ENCODE measurements at regions not wholly inside any gene's neighbourhood (a gene's known extent, or its start where the extent isn't known, plus 50 kb on each side); places are given as distances from the start of the nearest gene placed in this dataset.
A peak's percentile ranks its signal among the peaks of the same experiment; 100 is the strongest.

DNA sequence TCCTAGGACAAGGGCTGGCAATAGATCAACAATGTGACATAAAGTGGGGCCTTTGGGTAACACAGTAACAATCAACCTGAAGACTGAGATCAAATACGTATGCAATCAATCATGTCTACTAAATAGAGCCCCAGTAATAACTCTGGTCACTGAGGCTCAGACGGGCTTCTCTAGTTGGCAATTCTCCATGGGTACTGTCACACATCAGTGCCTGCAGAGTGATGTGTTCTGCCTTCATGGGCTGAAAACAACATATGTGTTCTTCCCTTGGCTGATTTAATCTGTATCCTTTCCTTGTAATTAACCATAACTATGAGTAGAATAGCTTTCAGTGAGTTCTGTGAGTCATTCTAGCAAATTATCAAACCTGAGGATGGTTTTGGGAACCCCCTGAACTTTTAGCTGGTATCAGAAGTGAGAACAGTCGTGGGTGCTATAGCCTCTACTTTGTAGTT is 113.6 kb downstream of the TMCO5A start:
- DNase-seq: no peak

DNA sequence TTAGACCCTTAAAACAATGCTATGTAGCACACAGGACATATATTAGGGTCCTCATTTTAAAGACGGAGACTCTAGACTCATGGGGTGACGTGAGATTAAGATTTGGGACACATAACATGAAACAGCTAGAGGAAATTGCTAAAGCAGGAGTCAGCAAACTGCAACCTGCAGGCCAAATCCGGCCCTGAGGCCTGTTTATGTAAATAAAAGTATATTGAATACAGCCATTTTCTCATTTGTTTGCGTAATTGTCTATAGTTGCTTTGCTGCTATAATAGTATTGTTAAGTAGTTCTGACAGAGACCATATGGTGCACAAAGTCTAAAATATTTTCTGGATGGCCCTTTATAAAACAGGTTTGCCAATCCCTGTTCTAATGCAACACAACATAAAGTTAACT is 115.5 kb downstream of the TMCO5A start:
- no peak for DNase-seq

DNA sequence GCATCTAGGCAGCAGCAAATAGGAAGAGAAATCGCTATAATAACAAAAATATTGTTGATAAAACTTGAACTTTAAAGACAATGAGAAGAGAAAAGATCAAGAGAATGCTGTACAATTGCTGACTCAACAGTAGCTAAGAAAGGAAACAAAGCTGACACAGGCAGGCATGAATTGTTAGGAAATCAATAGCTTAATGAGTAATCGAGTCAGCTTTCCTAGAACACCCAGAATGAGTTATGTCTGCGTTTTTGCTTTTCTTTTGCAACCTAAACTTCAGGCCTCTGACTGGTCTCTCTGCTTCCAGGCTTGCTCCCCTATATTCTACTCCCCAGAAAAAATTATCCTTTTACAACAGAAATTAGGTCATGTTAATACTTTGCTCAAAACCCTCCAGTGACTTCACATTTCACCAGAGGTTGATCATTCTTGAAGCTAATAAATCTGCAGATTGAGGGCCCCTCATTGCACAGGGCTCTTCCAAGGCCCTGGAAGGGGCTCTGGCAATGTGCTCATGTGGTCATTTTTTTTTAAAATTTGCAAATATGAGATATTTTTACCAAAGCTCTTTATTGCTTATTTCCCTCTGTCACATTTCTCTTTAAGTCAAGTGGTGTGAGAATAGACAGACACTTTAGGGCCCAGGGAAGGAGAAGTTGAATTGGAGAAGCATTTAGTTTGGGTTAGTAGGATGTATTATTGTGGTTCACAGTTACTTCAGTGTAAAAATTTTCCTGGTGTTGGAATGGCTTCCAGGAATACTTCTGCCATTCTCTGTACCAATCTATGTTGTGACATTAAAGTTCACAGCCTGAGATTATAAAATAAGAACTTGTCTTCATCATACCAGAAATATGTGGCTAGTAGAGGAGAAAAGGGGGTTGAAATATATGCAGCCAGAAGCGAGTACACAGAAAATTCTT is 116.3 kb downstream of the TMCO5A start:
- no peak for DNase-seq

DNA sequence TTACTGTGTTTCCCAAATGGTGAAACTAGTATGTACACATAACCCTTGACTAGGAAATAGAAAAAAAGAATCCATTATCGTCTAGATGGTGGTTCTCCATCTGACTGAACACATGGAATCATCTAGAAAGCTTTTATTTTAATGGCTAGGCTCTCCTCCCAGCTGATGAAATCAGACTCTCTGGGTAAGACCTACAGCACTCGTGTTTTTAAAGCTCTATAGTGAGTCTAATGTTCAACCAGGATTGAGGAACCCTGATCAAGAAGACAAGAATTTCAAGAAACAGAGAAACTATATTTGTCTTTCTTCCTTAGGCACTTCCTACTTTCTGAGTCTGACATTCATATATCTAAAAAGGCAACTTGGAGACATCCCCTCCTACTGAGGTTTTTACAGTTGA is 118.8 kb downstream of the TMCO5A start:
- DNase-seq: no peak

DNA sequence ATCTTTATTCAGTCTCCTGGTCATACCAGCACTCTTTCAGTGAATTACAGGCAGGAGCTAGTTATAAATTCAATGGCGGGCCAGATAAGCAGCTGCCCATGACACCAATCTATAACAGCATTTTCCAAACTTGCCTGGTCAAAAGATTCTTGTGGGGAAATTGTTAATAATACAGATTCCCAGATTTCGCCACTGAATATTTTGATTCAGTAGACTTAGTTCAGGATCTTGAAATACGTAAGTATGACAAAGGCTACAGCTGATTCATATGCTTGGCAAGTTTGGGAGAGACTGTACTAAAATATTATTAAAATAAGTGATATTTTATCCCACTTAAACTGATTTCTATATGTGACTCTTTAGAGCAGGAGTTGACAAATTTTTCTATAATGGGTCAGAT is 119.3 kb downstream of the TMCO5A start:
- no peak for DNase-seq

DNA sequence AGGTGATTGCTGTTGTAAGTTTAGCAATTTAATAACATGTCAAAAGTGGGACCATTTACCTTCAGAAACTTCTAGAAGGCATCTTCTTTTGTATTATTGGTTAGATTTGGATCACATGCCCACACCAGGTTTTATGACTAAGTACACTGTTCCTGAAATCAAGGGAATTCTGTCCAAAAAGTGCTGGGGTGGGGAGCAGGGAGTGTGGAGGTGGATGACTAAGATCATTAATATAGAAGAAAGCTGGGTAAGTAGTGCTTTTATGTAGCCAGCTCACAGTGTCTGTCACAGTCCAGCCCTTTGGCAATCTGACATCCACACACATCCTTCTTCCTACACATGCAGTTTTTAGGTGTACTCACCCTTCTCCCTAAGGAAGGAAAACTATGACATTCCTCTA is 120.0 kb downstream of the TMCO5A start:
- DNase-seq: no peak

DNA sequence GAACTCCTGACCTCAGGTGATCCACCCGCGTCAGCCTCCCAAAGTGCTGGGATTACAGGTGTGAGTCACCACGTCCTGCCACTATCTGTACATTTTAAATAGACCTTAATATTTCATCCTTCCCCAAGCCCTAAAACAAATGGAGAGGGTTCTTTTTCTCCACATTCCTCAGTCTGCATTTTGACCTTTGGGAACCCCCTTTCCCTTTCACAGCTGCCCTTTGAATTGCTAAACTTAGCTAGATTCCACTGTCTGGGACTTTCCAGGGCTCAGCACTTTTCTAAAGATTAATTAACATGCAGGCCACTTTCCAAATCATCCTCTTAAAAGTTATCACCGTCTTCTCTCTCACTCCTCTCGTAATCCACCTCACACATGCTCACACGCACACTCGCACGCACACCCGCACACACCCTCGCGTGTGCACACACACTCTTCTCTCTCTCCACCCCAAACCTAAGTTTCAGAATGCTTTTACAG is 124.2 kb downstream of the TMCO5A start:
- DNase-seq: no peak

DNA sequence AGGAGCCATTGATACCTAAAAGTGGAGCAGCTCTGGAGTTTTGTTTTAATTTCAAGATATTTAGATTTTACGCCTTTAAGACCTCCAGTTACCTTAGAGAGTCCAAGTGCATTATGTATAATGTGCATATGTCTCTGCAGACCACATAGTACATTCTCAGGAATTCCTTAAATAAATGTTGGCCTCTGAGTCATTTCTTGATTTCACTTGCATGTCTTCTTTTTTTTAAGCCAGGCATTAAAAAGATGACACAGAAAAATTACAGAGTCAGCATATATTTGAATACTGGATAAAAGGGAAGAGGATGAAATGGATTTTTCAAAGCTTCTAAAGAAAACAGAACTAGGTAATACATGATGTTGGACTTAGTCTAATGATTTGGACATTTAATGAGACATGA is 125.2 kb downstream of the TMCO5A start:
- DNase-seq: no peak

DNA sequence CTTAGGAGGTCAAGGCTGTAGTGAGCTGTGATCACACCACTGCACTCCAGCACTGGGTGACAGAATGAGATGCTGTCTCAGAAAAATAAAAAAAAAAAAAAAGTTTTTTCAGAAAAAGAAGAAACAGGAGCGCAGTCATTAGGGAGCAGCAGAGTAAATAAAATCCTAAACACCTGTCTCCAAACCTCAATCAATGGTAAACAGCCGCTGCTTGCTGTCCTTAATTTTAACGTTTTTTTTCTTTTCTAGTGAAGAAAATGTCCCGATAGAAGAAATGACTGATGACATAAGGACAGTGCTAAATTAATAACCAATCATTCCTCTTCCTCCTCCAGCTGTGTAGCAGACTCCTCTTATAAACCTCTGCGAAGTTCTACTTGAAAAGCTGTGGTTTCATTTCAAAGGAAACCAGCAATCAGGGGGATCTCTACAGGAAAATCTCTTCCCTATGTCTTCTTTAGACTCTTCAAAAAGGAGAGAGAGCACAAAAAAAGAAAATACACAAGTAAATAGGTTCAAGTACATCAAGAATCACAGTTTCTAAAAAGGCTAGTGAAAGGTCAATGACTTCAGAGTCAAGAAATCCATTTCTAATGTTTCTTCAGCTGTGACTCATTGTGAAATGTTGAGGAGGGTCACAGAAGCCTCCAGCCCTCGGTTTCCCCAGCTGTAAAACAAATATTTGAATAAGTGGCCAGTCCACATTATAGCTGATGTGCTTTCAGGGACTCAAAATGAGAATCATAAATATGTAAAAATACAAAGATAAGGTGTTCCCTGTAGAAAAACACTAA is 127.6 kb downstream of the TMCO5A start:
- DNase-seq: no peak

DNA sequence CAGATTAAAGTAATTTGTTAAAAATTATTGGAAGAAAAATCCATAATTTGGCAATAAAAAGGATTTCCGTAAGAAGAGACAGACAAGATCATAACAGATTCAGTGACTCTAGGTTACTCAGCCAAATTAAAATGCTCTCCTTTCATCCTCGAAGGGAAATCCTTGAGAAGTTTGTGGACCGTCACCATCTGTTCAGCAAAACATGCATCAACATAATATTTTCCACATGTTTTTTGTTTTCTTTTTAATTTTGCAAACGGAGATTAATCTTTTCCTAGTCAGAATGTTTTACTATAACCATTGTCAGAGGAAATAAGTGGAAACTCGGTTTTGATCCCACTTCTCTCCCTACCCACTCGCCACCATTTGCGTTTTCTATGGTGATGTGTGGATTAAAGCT is 128.3 kb downstream of the TMCO5A start:
- DNase-seq: no peak

DNA sequence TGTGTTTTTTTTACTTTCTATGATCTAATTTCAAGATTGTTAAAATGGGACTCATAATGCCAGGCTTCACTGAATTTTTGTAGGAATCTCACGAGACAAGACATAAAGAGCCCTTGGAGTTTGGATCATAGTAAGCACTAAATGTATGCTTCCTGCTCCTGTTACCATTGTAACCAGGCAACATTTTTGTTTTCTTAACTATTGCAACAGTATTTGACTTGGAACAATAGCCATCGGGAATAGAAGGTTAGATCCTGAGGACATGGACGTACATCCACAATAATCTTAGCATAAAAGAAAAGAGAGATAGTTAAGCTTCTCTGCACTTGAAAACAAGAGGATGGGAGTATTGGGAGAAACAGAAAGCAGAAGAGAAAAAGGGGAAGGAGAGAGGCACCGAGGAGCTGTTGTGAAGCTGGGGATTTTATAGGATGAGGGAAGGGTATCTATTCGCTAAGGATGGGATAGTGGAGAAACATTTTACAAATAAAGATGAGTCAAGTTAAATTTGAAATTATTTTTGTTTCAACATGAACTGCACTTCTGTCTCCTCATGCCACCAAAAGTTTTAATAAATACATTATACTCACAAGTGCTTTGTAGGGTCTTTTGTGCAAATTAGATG is 131.4 kb downstream of the TMCO5A start:
- DNase-seq: no peak

DNA sequence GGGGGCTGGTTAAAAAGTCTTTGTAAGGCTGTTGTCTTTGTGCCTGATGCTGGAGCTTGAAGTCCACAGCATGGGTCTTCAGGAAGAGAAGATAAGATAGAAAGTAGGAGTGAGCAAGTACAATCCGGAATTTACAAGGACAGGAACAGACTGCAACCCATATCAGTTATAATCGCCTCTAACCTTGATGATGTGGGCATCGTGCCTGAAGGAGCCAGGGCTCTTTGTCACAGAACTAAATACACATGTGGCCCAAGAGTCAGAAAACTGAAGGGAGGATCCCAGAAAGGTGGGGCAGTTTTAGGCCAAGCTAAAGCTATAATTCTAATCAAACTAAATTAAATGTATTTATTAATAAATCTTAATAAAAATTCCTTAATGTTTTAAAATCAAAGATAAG is 132.2 kb downstream of the TMCO5A start:
- DNase-seq: no peak

DNA sequence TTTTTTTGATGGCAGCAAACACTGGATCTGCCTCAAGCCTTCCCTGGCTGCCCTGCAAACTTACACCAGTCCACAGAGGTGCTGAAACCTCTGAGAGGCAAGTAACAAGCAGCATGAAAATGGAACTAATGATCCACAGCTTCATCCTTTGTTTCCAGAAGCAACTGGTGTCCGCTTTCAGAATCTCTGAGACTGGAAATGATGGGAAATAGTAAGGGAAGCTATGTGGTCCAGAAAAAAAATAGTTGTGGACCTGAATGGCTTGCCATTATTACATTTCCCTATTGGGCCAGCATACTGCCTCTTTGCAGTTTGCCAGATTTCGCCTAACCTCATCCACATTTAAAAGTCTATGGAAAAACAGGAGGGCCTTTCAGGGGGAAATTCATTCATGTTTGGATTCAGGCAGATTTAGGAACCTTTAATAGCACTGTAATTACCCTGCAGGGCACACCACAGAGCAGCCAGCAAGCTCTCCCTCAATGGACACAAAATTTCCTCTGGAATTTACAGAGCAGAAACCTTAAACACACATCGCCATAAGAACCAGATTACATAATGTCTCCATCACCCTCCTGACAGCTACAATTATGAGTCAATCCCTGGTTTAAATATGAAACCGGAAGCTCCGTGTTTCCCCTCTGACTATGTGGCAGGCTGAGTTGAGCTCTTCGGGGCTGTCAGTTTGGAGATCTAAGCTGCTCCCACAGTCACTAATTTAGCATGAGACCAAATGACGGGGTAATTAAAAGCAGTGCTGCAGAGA is 134.4 kb downstream of the TMCO5A start:
- DNase-seq: no peak

DNA sequence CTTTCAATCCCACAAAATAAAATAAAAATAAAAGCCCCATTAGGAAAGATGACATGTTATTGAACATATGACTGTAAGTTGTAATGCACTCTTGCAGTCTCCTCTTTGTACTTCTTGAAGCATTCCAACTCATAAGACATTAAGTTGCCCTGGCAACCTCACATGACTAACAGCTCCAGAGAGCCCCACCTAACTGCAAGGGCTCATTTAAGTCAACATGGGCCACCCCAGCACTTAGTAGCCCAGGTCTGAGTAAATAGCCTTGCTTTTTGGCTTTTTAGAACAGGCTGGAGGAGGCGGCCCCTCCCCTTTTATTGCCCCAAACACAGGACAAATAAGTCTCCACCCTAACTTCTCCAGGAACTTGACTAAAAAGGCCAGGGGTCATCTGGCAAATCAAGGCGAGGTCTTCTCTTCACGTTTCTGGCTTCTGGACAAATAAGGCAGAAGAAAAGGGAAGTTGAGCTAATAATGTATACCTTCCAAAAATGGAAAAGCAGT is 135.1 kb downstream of the TMCO5A start:
- DNase-seq: no peak

DNA sequence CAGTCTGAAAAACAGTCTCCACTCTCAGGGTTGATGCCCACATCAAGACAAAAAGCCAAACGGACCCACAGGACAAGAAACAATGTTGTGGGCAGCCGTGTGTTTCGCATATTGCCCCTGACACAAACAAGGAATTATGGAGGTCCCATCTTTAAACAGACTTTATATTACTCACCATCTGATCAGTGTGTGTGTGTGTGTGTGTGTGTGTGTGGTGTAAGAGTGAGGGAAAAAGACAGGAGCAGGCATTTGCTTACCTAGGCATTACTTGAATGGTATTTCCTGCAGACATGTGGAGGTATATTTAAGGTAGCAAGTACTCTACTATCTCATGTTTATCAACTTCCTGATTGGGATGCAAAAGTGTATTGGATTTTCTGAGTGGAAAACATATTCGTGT is 136.3 kb downstream of the TMCO5A start:
- no peak for DNase-seq

DNA sequence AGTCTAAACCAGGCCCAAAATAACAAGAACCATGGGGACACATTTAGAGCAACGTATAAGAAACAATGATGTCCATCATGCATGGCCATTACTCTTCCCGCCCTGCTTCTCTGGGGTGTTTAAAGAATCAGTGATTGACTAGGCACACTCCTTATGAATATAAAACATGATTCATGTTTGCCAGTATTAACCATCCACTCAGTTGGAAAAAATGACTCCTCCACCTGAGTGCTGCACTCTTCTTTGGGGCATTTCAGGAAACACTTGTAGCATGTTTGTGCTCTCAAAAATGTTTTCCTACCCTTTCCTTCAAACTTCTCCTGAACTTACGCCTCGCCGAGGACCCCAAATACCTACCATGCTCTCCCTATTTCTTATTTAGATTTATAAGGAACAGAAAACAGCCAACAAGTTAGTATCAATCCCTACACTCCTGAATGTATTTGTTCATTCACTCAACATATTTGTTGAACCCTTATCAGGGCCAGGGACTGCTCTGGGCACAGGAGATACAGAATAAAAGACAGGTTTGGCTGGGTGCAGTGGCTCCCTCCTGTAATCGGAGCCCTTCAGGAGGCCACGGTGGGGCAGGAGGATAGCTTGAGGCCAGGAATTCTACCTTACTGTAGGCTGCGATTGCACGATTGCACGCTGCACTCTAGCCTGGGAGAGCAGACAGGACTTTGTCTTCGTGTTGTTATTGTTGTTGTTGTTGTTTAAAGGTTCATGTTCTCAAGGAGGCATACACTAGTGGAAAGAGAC is 137.0 kb downstream of the TMCO5A start:
- DNase-seq: no peak

DNA sequence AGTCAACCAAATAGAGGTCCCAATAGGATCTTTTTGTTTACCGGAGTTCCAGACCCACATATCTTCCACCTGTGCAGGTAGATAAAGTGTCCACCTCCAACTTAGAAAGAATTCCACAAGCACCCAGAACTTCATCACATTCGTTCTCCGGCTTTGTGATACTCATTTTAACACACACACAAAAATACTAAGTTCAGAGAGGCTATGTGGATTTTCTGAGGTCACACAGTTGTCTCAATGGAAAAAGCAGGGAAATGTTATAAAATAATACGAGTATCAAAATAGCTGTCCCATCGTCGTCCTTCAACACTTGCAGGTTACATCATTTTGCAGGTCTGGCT is 137.5 kb downstream of the TMCO5A start:
- no peak for DNase-seq

DNA sequence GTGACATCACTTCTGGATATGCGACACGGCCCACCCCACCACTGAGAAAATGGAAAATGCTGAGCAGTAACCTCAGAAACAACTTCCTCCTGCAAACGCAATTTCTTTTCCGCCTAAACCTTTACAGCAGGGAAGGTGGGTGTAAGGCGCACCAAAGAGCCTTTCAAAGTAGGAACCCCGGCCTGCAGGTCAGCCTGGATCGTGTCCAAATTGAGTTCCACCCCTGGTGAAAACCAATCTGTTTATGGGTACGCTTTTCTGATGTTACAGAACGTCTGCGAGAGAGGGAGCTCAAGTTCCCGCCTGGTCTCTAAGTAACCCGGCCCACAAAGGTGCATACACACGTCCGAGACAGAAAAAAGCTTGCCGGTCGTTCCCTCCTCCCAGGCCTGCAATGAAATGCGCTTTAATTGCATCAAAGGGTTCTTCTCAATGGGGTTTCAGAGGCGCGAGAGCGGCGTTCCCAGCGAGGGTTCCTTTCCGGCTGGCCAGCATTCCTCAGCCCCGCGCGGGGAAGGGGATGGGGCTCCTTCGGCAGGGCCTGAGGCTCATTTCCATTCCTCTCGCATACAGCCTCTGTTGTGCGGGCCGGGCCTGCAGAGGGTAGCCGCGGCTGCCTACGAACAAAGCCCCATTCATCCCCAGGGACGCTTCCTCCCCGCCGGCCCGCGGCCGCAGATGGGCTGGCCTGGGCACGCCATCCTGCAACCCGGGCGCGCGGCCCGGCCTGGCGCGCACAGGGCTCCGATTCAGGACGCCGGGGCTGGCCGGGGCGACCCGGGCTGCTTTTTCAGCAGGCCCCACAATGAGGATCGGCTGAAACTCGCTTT is 138.1 kb downstream of the TMCO5A start:
- DNase-seq: peak; percentile 41

DNA sequence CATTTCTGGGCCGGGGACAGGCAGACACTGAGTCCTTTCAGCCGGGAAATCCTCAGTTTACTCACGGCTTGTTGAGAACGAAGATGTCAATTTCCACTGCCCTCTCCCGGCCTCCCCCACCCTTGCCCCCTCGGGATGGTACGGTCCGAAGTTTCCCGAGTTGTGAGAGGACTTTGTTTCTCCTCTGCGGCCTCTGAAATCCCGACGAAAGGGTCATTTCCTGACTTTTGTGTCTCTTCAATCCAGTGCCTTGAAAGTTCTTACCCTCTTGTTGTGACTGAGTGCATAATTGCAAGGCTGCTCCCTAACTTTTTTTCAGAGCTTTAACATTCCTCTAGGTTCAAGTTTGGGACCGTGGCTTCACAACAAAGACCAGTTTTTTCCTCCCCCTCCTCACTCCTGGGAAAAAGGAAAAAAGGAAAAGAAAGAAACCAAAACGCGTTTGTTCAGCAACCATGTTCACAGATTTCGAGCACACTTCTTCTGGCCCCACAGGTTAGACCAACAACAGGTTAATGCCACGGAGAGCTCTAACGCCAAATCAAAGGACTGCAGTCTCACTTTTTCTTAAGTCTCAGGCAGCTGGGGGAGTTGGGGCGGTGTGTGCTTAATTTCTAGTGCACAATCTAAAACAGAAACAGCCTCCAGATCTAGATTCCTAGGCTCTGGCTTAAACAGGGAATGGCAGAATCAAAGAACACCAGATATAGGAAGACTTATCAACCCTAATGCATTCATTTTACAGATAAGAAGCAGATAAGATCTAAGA is 138.9 kb downstream of the TMCO5A start:
- DNase-seq: no peak

DNA sequence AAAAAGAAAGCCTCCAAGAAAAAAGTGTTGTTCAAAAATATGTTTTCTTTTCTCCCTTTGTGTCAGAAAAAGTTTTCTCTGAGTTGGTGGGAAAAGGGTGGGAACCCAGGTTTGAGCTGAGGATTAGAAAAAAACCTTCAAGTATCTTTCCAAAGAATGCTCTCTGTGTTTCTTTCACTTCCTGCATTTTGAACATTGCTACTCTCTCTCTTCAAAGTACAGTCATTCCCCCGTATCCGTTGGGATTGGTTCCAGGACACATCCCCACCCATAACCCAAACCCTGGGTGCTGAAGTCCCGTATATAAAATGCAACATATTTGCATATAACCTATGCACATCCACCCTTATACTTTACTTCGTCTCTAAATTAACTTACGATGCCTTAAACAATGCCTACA is 139.6 kb downstream of the TMCO5A start:
- no peak for DNase-seq
